Naive thymus-derived CD8-positive, alpha-beta T cell (primary cell): ENCODE measurements at regions not wholly inside any gene's neighbourhood (a gene's known extent, or its start where the extent isn't known, plus 50 kb on each side); places are given as distances from the start of the nearest gene placed in this dataset.

Experiments
- ATAC-seq, 2 donors: fragments of 150-1000 bp; cut with Tn5 transposase in 1 of 2; sonication (Bioruptor Pico), chemical (Tn5 transposase) in 1 of 2; 1 replicate in 1 of 2; 2 replicates in 1 of 2; pipeline ENCODE4 v1.10.0; 2021; ENCODE audit warnings: mild to moderate bottlenecking in 2 of 2, moderate library complexity in 2 of 2
- POLR2A ChIA-PET: fragments of 350-600 bp; sonication (Branson Sonifier 250); formaldehyde crosslinking; loops from one replicate; lab custom pipeline; 2021; ENCODE audit warnings: antibody characterized with exemption; lab: Charles Lee
- DNase-seq, 10 donors: peaks; one replicate each; pipeline versions ENCODE4 v3.0.0 to v3.0.0-alpha.2; 2020 to 2022
- H3K27ac Mint-ChIP-seq, 10 donors: one replicate each; pipeline ENCODE4 v1.8.0; 2020 to 2022; ENCODE audit warnings: mild to moderate bottlenecking in 10 of 10, mixed read lengths in 10 of 10, moderate library complexity in 4 of 10, inconsistent platforms in 1 of 10
- H3K27me3 Mint-ChIP-seq, 5 donors: one replicate each; pipeline ENCODE4 v1.8.0; 2021 to 2022; ENCODE audit warnings: mixed read lengths in 5 of 5
- H3K36me3 Mint-ChIP-seq, 3 donors: one replicate each; pipeline ENCODE4 v1.8.0; 2020 to 2022; ENCODE audit warnings: mixed read lengths in 3 of 3, mild to moderate bottlenecking in 2 of 3, inconsistent platforms in 1 of 3
- H3K4me1 Mint-ChIP-seq, 4 donors: one replicate each; pipeline ENCODE4 v1.8.0; 2021 to 2022; ENCODE audit warnings: mixed read lengths in 4 of 4
- H3K4me3 Mint-ChIP-seq, 10 donors: one replicate each; pipeline ENCODE4 v1.8.0; 2020 to 2022; ENCODE audit warnings: mild to moderate bottlenecking in 10 of 10, mixed read lengths in 10 of 10, moderate library complexity in 6 of 10, inconsistent platforms in 1 of 10
- H3K9me3 Mint-ChIP-seq, 9 donors: one replicate each; pipeline ENCODE4 v1.8.0; 2020 to 2022; ENCODE audit warnings: mixed read lengths in 9 of 9, mild to moderate bottlenecking in 3 of 9, inconsistent platforms in 1 of 9, moderate library complexity in 1 of 9

DNA sequence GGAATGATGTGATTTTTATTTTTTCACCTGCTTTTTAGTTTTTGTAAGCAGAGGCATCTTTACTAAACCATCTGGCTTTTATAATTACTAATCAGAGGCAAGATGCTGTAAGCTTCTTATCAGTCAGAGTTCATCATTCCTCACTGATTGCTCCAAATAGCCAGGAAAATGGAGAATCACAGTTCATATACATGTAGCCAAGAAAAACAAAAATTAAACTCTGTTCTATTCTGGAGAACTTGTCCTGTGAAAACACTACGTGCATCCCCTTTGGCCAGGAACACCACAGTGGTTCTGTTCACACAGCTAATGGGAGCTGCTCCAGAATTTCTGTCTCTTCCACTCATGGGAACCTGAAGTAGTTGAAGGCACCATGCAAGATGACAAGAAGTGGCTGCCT is 725.5 kb upstream of the CHRM3 start:
- H3K4me1 Mint-ChIP-seq, result no peaks in the 10 kb centered on the region
- H3K9me3 Mint-ChIP-seq, result peaks cover 0 to 13% (median 4%) of the 10 kb centered on the region in 9 donors
- DNase-seq (no peak), ATAC-seq (no peak)
- no peak overlapping the region for H3K4me3 Mint-ChIP-seq
- POLR2A ChIA-PET, result no interaction called here
- no peaks in the 10 kb centered on the region for H3K36me3 Mint-ChIP-seq
- H3K27me3 Mint-ChIP-seq, result no peaks in the 10 kb centered on the region
- H3K27ac Mint-ChIP-seq, result no peak overlapping the region

- DNase-seq, result no peak
- ATAC-seq, result no peak
- Mint-ChIP-seq H3K9me3 (peaks cover 0 to 17% (median 5%) of the 10 kb centered on the region in 9 donors), H3K27ac (no peak overlapping the region), H3K27me3 (no peaks in the 10 kb centered on the region), H3K4me1 (no peaks in the 10 kb centered on the region), H3K4me3 (no peak overlapping the region), H3K36me3 (no peaks in the 10 kb centered on the region)
- POLR2A ChIA-PET, result no interaction called here
These were observed 727.6 kb upstream of the CHRM3 start for GRCh38 chr1:238658763-238659162.

DNA sequence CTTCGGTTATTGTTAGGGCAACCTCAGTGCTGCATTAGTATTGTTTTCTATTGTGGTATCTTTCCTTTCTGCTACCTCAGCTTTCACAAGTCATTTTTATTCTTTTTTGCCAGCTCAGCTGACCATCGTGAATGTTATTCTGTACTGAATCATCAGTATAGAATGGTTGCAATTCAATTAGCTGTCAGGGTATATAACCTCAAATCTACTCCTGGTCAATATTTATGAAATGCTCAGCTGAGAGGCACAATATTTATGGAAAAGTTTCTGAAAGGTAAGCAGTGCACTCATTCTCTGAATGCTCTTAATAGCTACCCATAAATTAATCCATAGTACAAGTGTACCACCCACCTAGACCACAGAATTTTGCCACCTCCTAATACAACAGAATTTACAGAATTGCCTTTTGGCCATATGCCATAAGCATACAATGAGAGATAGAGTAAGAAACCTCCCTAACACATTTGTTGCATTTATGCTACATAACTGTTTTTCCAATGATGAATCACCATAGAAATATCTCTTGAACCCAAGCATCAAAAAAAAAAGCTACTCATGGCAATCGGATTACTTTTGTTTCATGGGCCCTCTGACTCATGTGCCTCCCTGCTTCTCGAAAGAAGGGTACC is 732.6 kb upstream of the CHRM3 start:
- POLR2A ChIA-PET, result no interaction called here
- no peaks in the 10 kb centered on the region for H3K36me3 Mint-ChIP-seq
- H3K27me3 Mint-ChIP-seq, result no peaks in the 10 kb centered on the region
- H3K4me1 Mint-ChIP-seq, result no peaks in the 10 kb centered on the region
- H3K27ac Mint-ChIP-seq, result no peak overlapping the region
- no peak for ATAC-seq
- H3K9me3 Mint-ChIP-seq, result peaks cover 0 to 22% (median 4%) of the 10 kb centered on the region in 9 donors
- no peak overlapping the region for H3K4me3 Mint-ChIP-seq
- DNase-seq, result no peak

GRCh38 chr1:238652346-238652968 is 733.9 kb upstream of the CHRM3 start:
- H3K9me3 Mint-ChIP-seq, result peaks cover 0 to 22% (median under 1%) of the 10 kb centered on the region in 9 donors
- H3K4me3 Mint-ChIP-seq, result no peak overlapping the region
- H3K36me3 Mint-ChIP-seq, result no peaks in the 10 kb centered on the region
- no peak overlapping the region for H3K27ac Mint-ChIP-seq
- H3K27me3 Mint-ChIP-seq, result no peaks in the 10 kb centered on the region
- H3K4me1 Mint-ChIP-seq, result no peaks in the 10 kb centered on the region
- no peak for ATAC-seq
- POLR2A ChIA-PET, result no interaction called here
- no peak for DNase-seq

- H3K9me3 Mint-ChIP-seq, result peaks cover 0 to 22% (median 0%) of the 10 kb centered on the region in 9 donors
- H3K4me1 Mint-ChIP-seq, result no peaks in the 10 kb centered on the region
- no peaks in the 10 kb centered on the region for H3K27me3 Mint-ChIP-seq
- ATAC-seq (no peak), DNase-seq (no peak)
- no peak overlapping the region for H3K27ac Mint-ChIP-seq
- no peak overlapping the region for H3K4me3 Mint-ChIP-seq
- no peaks in the 10 kb centered on the region for H3K36me3 Mint-ChIP-seq
- POLR2A ChIA-PET, result no interaction called here
These were observed 737.2 kb upstream of the CHRM3 start for GRCh38 chr1:238649200-238649599.

GRCh38 chr1:238648751-238649150 is 737.6 kb upstream of the CHRM3 start:
- ATAC-seq (no peak), DNase-seq (no peak)
- Mint-ChIP-seq H3K27ac (no peak overlapping the region), H3K27me3 (no peaks in the 10 kb centered on the region), H3K36me3 (no peaks in the 10 kb centered on the region), H3K4me1 (no peaks in the 10 kb centered on the region), H3K4me3 (no peak overlapping the region), H3K9me3 (peaks cover 0 to 17% (median 0%) of the 10 kb centered on the region in 9 donors)
- POLR2A ChIA-PET, result no interaction called here

- POLR2A ChIA-PET, result no interaction called here
- no peak for DNase-seq
- H3K27ac Mint-ChIP-seq, result no peak overlapping the region
These were observed 738.1 kb upstream of the CHRM3 start for GRCh38 chr1:238648296-238648695.

DNA sequence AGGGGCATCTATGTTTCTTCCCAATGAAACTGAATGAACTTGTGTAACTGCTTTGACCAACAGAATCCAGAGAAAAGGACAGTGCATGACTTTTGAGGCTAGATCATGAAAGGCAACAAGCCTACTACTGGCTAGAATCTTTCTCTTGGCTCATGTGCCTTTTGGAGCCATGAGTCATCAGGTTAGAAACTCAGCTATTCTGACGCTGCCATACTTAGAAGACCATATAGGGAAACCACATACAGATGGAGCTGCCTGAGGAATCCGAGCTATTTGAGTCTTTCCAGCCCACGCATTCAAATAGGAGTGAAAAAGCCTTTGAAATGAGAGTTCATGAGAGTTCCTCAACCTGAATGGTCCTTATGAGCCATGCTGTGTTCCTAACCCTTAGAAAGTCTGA is 738.5 kb upstream of the CHRM3 start:
- H3K27ac Mint-ChIP-seq, result no peak overlapping the region
- peaks cover 0 to 10% (median 0%) of the 10 kb centered on the region in 9 donors for H3K9me3 Mint-ChIP-seq
- POLR2A ChIA-PET, result no interaction called here
- DNase-seq (no peak), ATAC-seq (no peak)
- no peak overlapping the region for H3K4me3 Mint-ChIP-seq
- H3K36me3 Mint-ChIP-seq, result no peaks in the 10 kb centered on the region
- no peaks in the 10 kb centered on the region for H3K27me3 Mint-ChIP-seq
- H3K4me1 Mint-ChIP-seq, result no peaks in the 10 kb centered on the region

More at GRCh38 chr1:238648296-238648695, 738.1 kb upstream of the CHRM3 start:
- Mint-ChIP-seq H3K4me3 (no peak overlapping the region), H3K36me3 (no peaks in the 10 kb centered on the region), H3K27me3 (no peaks in the 10 kb centered on the region), H3K9me3 (peaks cover 0 to 13% (median 0%) of the 10 kb centered on the region in 9 donors), H3K4me1 (no peaks in the 10 kb centered on the region)
- no peak for ATAC-seq

- Mint-ChIP-seq H3K27me3 (no peaks in the 10 kb centered on the region), H3K27ac (no peak overlapping the region), H3K9me3 (peaks cover 0 to 11% (median 0%) of the 10 kb centered on the region in 9 donors), H3K36me3 (no peaks in the 10 kb centered on the region), H3K4me3 (no peak overlapping the region), H3K4me1 (no peaks in the 10 kb centered on the region)
- POLR2A ChIA-PET, result no interaction called here
- ATAC-seq (no peak), DNase-seq (no peak)
These were observed 744.1 kb upstream of the CHRM3 start for GRCh38 chr1:238642231-238642630.

- ATAC-seq, result no peak
- POLR2A ChIA-PET, result no interaction called here
- no peak overlapping the region for H3K4me3 Mint-ChIP-seq
- peaks cover 0 to 12% (median 0%) of the 10 kb centered on the region in 9 donors for H3K9me3 Mint-ChIP-seq
- DNase-seq, result no peak
- no peaks in the 10 kb centered on the region for H3K36me3 Mint-ChIP-seq
- no peaks in the 10 kb centered on the region for H3K4me1 Mint-ChIP-seq
- H3K27ac Mint-ChIP-seq, result no peak overlapping the region
- no peaks in the 10 kb centered on the region for H3K27me3 Mint-ChIP-seq
These were observed 746.5 kb upstream of the CHRM3 start for GRCh38 chr1:238639861-238640260.

GRCh38 chr1:238628110-238628509 is 737.4 kb upstream of the ZP4 start:
- no peak for DNase-seq
- H3K36me3 Mint-ChIP-seq, result no peaks in the 10 kb centered on the region
- POLR2A ChIA-PET, result no interaction called here
- H3K4me1 Mint-ChIP-seq, result peaks cover 0 to 2% (median 0%) of the 10 kb centered on the region in 4 donors
- H3K27me3 Mint-ChIP-seq, result no peaks in the 10 kb centered on the region
- H3K4me3 Mint-ChIP-seq, result no peak overlapping the region
- peaks cover 0 to 16% (median 3%) of the 10 kb centered on the region in 9 donors for H3K9me3 Mint-ChIP-seq
- no peak overlapping the region for H3K27ac Mint-ChIP-seq
- no peak for ATAC-seq

GRCh38 chr1:238624776-238625175 is 734.1 kb upstream of the ZP4 start:
- Mint-ChIP-seq H3K27ac (no peak overlapping the region), H3K4me1 (peaks cover 0 to 2% (median 0%) of the 10 kb centered on the region in 4 donors), H3K27me3 (no peaks in the 10 kb centered on the region), H3K36me3 (no peaks in the 10 kb centered on the region), H3K4me3 (no peak overlapping the region), H3K9me3 (peaks cover 0 to 16% (median 2%) of the 10 kb centered on the region in 9 donors)
- no peak for ATAC-seq
- DNase-seq, result no peak
- POLR2A ChIA-PET, result no interaction called here

DNA sequence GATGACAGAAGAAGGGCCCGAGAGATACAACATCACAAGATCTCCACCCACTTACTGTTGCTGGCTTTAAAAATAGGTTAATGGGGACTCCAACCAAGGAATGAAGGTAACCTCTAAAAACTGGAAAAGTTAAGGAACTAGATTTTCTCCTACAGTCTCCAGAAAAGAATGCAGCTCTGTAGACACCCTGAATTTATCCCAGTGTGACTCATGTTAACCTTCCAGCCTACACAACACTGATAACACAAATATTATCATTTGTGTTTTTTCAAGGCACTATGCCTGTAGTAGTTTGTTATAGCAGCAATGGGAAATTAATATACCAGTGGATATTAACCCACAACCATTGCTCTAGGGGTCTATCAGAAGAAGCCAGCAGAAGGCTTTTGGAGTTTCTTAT is 730.7 kb upstream of the ZP4 start:
- H3K4me1 Mint-ChIP-seq, result peaks cover 0 to 2% (median 0%) of the 10 kb centered on the region in 4 donors
- peaks cover 0 to 9% (median 3%) of the 10 kb centered on the region in 9 donors for H3K9me3 Mint-ChIP-seq
- no peaks in the 10 kb centered on the region for H3K36me3 Mint-ChIP-seq
- POLR2A ChIA-PET, result no interaction called here
- no peak for ATAC-seq
- no peaks in the 10 kb centered on the region for H3K27me3 Mint-ChIP-seq
- no peak overlapping the region for H3K27ac Mint-ChIP-seq
- no peak for DNase-seq
- no peak overlapping the region for H3K4me3 Mint-ChIP-seq

DNA sequence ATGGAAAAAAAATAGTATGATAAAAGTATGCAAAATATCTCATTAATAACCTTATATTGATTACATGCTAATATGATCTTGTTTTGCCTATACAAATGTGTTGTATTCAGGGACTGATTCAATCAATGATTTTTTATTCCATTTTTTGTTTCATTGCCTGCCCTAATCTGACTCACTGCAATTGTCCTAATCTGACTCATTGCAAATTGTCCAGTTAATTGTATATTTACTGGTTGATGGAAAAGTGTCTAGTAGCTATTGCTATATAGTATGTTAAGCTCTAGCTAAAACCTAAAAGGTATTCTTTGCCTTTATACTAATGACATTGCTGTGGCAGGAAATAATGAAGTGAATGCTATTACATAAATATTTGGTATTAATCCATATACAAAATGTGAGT is 728.9 kb upstream of the ZP4 start:
- DNase-seq (no peak), ATAC-seq (no peak)
- Mint-ChIP-seq H3K4me1 (no peaks in the 10 kb centered on the region), H3K27me3 (no peaks in the 10 kb centered on the region), H3K36me3 (no peaks in the 10 kb centered on the region), H3K27ac (no peak overlapping the region), H3K4me3 (no peak overlapping the region), H3K9me3 (peaks cover 0 to 12% (median 2%) of the 10 kb centered on the region in 9 donors)
- POLR2A ChIA-PET, result no interaction called here
